NCI-H1694 (cell line): ENCODE measurements at regions not wholly inside any gene's neighbourhood (a gene's known extent, or its start where the extent isn't known, plus 50 kb on each side); places are given as distances from the start of the nearest gene placed in this dataset.
"Not testable (repeated sequence)": the region's sequence is repeated elsewhere in the genome, so short reads cannot be mapped to it uniquely, and the experiment has no call there.

Source experiments
- DNase-seq: peaks from one replicate; lab custom pipeline; 2025; lab: John Stamatoyannopoulos, UW

- no peak for DNase-seq
These were observed 1682.7 kb upstream of the AGA start for GRCh38 chr4:179124957-179125356.

- DNase-seq = no peak
These were observed 1683.6 kb upstream of the AGA start for GRCh38 chr4:179125870-179126269.

- DNase-seq = no peak
These were observed 1686.1 kb upstream of the AGA start for GRCh38 chr4:179128299-179128698.

- DNase-seq = no peak
These were observed 1688.0 kb upstream of the AGA start for GRCh38 chr4:179130122-179130714.

DNA sequence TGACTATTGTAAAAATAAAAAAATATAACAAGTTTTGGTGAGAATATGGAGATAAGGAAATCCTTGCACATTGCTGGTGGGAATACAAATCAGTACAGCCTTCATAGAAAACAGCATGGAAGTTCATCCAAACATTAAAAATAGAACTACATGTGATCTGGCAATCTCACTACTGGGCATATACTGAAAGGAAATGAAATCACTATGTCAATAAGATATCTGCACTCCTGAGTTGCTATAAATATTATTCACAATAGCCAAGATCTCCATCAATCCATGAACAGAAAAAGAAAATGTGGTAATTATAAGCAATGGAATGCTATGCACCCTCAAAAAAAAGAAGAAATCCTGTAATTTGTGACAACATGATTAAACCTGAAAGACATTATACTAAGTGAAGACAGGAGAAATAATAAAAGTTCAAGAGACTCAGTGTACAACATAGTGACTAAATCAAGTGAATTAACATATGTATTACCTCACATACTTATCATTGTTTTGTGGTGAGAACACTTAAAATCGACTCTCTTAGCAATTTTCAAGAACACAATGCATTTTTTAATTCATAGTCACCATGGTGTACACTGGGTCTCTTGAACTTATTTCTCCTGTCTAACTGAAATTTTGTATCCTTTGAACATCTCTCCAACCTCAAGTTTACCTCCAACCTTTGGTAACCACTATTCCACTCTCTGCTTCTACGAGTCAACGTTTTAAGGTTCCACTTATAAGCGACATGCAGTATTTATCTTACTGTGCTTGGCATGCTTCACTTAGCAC is 1703.7 kb upstream of the AGA start:
- no peak for DNase-seq

DNA sequence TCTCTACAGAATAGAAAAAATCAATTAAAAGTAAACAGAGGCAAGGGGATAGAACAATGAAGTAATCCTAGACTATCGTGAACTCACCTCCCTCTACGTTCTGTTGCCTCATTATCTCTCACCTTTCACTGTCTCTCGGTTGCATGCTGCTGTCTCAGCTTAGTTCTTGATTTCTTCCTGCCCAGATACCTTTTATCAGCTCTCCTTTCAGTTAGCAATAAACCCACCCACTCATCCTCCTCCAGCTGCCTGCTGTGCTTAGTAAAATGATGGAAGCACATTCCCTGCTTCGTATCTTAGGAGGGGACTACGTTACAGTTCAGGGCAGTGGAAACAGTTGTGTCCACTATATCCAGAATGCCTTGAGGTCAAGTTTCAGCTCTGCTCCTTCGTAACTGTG is 1709.5 kb upstream of the AGA start:
- DNase-seq = no peak

GRCh38 chr4:179163147-179163546 is 1720.9 kb upstream of the AGA start:
- no peak for DNase-seq

DNA sequence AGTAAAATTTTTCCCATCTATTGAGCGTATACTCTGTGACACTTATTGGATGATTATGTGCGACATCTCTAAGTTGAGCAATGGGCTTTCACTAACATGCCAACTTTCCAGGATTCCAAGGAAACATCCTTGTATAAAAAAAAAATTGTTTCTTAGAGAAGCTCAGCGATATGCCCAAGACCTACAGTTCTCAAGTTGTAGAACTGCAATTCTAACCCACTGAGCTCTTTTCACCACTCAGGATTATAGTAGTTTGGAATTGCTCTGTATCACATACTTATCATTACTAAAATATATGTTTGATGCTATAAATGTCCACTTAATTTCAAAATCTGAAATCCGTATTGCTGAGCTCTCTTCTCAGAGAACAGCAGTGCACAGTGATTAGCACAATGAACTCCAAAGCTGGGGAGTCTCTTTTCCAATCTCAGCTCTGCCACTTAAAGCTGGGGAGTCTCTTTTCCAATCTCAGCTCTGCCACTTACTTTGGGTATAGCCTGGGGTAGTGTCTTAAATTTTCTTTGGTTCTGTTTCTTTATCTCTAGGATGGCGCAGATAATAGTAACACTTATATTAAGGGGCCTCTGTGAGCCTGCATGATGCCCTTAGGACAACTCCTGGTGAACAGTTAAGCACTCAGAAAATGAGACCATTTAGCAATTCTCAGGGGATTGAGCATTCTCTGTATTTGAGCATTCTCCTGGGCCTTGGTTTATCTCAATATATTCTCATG is 1722.2 kb upstream of the AGA start:
- DNase-seq = no peak

DNA sequence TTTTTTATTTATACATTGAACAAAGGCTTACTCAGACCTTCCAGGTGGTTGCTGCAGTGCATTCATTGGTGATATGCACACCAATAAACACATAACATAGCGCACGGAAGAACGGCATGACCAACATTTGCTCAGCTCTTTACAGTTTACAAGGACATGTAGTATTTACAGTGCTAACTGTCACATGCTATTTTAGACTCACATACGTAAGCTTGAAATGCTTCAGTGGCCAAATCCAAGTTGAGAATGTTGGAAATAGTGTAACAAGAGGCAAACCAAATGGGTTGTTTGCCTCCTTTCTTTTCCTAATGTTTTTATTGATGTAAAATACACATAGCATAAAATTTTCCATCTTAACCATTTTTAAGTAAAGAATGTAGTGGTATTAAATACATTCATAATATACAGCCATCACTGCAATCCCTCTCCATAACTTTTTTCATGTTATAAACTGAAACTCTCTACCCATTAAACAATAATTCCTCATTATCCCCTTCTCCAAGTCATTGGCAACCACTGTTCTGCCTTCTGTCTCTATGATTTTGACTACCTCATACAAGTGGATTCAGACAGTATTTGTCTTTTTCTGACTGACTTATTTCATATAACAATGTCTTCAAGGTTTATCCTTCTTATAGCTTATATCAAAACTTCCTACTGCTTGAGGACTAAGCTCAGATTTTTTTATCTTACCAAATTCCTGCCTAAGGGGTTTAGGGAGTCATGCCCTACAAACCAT is 1722.9 kb upstream of the AGA start:
- DNase-seq = no peak

- no peak for DNase-seq
These were observed 1723.6 kb upstream of the AGA start for GRCh38 chr4:179165862-179166261.

- DNase-seq = not testable (repeated sequence)
These were observed 1728.1 kb upstream of the AGA start for GRCh38 chr4:179170308-179170707.

DNA sequence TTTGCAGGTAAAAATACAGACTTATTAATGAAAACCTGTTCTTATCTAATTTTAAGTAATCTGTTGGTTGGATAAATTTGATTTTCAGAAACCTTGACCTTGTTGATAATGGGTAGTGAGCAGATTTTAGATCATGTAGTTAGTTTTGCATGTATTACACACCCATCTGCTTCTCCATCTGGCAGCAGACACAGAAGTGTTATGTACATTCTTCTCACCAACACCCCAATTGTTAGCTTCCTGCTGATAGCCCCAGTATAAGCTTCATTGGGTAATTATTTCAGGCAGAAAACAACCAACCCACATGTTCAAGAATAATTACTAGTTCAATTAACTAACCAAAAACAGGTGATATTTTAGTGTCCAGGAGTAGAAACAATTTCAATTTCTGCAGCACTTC is 1740.5 kb upstream of the AGA start:
- DNase-seq = no peak

- DNase-seq = no peak
These were observed 1753.7 kb upstream of the AGA start for GRCh38 chr4:179195887-179196286.

- DNase-seq = no peak
These were observed 1754.3 kb upstream of the AGA start for GRCh38 chr4:179196511-179196910.

GRCh38 chr4:179200681-179201080 is 1758.4 kb upstream of the AGA start:
- DNase-seq = no peak

DNA sequence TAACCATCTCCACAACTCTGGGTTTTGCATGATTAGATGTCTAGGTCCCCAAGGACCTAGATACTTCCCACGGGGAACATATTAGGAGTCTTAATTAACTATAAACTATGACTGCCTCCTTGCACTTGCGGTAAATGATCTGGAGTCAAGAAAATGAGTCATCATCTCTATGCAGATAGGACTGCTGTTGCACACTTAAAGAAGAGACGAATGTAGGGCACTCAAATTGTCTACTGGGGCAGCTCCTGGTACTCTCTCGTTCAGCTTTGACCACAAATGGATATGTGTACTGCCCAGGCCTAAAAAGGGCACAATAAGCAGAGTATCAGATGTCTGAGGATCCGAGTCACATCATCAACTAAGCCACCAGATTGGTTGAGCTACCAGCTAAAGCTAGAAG is 1783.4 kb upstream of the AGA start:
- no peak for DNase-seq

DNA sequence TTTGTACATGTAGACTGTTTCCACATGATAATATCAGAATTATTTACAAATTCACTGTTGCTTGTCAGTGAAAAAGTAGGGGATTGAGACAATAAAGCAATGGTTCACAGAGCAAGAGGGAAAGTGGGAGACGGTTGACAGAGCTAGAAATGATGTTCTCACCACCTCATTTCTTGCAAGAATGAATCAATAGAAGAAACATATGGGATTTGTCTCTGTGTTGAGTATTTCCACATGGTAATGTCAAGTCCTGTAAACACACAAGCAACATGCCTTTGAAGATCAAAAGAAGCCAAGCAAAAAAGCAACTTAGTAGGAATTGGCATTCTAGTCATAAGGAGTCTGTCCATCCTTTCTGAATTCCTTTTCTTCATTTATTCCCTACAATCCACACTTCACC is 1806.6 kb upstream of the AGA start:
- no peak for DNase-seq

- DNase-seq = no peak
These were observed 1826.6 kb upstream of the AGA start for GRCh38 chr4:179268791-179269190.

DNA sequence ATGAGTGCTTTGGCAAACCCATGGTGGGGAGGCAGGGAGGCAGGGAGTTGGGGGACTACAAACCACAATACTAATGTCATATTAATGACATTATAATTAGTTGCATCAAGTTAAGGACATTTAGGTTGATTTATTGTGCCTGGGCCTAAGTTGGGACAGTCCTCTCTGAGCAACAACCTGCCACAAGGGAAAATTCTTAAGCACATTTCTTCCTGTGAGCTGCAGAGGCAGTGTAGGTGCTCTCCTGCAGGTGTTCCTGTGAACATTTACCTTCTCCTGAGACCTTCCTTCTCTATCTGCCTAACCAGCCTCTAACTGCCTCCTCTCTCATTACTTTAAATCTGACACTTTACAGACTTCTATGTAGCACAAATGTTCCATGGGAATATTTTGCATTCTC is 1830.0 kb upstream of the AGA start:
- DNase-seq = no peak

DNA sequence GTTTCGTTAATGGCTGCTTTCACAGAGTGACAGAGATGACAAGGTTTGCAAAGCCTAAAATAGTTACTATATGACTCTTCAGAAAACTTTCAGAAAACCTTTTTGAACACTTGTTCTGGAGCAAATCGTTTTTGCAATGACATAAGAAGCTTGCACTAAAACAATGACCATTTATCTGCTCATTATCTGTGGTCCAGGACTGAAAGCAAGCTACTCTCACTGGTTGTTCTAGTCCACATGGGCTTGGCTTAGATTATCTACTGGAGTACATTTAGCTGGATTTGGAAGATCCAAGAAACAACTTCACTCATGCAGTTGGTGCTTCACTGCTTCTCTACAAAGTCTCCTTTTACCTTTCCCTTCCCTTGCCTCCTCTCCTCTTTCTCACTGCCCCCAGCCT is 1836.4 kb upstream of the AGA start:
- no peak for DNase-seq

DNA sequence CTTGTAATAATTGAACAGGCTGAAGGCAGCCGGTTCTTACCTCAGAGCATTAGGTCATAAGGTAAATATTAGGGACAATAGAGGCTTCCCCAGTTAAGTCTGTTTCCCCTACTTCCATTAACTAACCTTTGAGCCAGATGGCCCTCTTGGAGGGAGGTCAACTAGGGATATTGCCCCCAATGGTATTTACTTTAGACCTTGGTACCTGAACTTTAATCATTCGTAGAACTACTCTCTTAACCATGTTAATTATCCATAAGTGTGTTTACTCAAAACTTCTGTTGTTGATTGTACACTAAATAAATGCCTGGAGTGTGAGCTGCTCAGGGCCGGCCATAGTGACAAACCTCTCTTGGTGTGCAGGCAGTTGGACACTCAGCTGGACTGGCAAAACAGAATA is 1843.5 kb upstream of the AGA start:
- DNase-seq = no peak

DNA sequence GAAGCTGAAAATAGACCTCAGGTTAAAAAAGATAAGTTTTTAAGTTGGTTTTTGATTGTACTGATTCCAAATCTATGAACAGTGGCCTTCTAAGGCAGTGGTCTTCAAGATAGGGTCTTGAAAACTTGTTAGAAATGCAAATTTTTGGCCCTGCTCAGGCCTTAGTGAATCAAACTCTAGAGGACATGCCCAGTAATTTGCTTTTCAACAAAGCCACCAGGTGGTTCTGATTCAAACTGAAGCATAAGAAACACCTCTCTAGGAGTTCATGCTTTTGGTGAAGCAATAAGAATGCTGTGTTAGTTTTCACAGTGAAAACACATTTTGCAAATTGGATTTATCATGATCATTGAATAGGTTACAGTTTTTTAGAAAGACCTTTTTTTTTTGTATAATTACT is 1849.4 kb upstream of the AGA start:
- no peak for DNase-seq

DNA sequence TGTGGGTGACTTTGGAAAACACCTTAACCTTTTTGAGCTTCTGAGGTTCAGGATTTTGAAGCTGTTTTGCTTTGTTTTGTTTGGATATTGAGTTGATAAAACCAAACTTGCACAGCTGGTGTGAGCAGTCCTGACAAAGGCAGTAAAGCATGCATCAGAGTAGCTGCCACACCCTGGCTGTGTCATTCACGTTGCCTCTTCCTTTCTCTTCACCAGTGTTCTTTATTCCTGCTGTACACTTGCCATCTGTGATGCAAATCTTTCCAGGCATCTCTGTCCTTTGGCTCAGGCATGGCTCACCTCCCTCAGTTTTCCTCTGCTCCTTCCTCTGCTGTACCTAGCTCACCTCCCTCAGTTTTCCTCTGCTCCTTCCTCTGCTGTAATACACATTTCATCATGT is 1850.2 kb upstream of the AGA start:
- no peak for DNase-seq
